Fibroblast of mammary gland (primary cell): ENCODE measurements at regions not wholly inside any gene's neighbourhood (a gene's known extent, or its start where the extent isn't known, plus 50 kb on each side); places are given as distances from the start of the nearest gene placed in this dataset.

Source experiments
- DNase-seq: peaks from one replicate; pipeline ENCODE4 v3.0.0-alpha.2; 2010; ENCODE audit warnings: low read depth
- H3K4me3 ChIP-seq: 2 replicates; pipeline ENCODE4 v1.5.1; 2011; ENCODE audit warnings: low read depth, mild to moderate bottlenecking, low read length, moderate library complexity; ENCODE audit not compliant: control insufficient read depth
- CTCF ChIP-seq: conservative IDR thresholded peaks from 2 replicates; pipeline ENCODE4 v1.5.1; 2011; ENCODE audit warnings: low read depth, low read length, inconsistent platforms; ENCODE audit not compliant: control insufficient read depth, insufficient read depth

GRCh38 chr4:38392223-38392855 lies 271.7 kb upstream of the KLF3 start:
- H3K4me3 ChIP-seq, result no peak overlapping the region
- no peak for DNase-seq
- TF ChIP-seq CTCF, result no peak

- TF ChIP-seq CTCF, result no peak
- DNase-seq, result no peak
- no peak overlapping the region for H3K4me3 ChIP-seq
These were observed 267.9 kb upstream of the KLF3 start for GRCh38 chr4:38396091-38396490.

GRCh38 chr4:38396845-38397547 lies 267.0 kb upstream of the KLF3 start:
- TF ChIP-seq CTCF, result no peak
- H3K4me3 ChIP-seq, result no peak overlapping the region
- no peak for DNase-seq

- H3K4me3 ChIP-seq, result no peak overlapping the region
- no peak for TF ChIP-seq CTCF
- no peak for DNase-seq
These were observed 263.1 kb upstream of the KLF3 start for GRCh38 chr4:38400946-38401345.

- DNase-seq, result no peak
- TF ChIP-seq CTCF, result no peak
- no peak overlapping the region for H3K4me3 ChIP-seq
These were observed 257.8 kb upstream of the KLF3 start for GRCh38 chr4:38406243-38406642.

- no peak for DNase-seq
These were observed 254.1 kb upstream of the KLF3 start for GRCh38 chr4:38409852-38410251.

More at GRCh38 chr4:38409852-38410251, 254.1 kb upstream of the KLF3 start:
- no peak for TF ChIP-seq CTCF
- H3K4me3 ChIP-seq, result no peak overlapping the region
